HG03558 (cell line): ENCODE measurements at regions not wholly inside any gene's neighbourhood (a gene's known extent, or its start where the extent isn't known, plus 50 kb on each side); places are given as distances from the start of the nearest gene placed in this dataset.
"Not testable (repeated sequence)": the region's sequence is repeated elsewhere in the genome, so short reads cannot be mapped to it uniquely, and the experiment has no call there.

Experiments used
- ATAC-seq: cut with Tn5 transposase; IDR thresholded peaks from one replicate; pipeline ENCODE4 v1.9.1; 2021; ENCODE audit warnings: moderate number of reproducible peaks; ENCODE audit not compliant: unreplicated experiment; ENCODE audit errors: extremely low read depth

DNA sequence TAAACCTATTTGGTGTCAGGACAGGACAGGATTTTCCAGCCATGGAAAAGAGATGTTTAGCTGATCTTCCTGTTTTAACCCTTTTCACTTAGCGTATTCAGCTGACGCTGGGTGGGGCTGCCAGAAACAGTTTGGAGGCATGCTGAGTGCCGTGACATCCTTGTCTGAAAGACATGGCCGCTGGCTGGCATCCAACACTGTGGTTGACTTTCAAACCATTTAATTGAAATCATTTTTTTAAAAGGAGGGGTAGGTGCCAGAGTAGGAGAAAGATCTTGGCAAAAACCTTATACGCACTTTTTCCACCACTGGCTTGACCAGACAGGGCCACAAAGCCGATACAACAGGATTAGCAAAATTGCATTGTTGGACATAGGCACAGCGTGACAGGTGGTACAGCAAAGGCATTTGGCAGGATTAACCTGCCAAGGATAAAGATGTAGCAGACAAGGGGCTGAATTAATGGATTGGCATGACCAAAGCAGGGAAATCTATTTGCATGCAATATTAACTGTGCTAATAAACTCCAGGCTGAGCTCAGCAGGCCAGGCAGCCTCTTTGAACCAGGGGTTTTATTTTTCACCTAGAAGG lies 131.8 kb upstream of the TOPAZ1 start:
- ATAC-seq, result no peak

DNA sequence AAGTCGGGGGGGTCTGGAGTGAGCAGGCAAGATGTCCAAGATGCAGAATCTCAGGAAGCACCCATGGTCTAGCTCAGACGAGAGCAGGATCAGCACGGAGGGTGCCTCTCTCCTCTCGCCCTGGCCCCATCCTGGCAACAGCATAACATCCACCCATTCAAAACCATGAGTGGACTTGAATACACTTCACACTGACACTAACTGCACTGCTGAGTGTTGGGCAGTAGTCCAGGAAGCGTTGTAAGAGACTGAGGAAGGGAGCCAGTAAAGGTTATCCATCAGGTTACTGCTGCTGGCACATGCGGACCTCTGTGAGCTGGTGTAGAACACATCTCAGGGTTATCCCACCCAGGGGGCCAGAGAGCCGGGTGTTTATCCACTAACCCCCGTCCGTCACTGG lies 131.0 kb upstream of the TOPAZ1 start:
- ATAC-seq, result no peak

DNA sequence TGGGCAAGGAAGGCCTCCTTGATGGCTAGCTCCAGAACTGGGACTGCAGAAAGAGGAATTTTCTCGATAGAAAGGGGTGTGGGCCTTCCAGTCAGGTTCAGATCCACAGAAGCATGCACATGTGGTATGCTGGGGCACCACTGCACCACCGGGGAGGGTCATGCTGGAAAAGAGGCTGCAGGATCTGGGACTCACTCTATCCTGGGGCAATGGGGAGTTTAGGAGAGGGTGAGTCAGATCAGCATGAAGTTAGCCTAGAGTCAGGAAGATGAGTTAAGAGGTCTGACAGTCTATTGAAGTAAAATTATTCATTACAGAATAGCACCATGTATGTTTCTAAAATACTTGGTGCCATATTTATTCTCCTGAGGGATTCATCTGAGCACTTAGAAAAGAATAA lies 130.2 kb upstream of the TOPAZ1 start:
- no peak for ATAC-seq

DNA sequence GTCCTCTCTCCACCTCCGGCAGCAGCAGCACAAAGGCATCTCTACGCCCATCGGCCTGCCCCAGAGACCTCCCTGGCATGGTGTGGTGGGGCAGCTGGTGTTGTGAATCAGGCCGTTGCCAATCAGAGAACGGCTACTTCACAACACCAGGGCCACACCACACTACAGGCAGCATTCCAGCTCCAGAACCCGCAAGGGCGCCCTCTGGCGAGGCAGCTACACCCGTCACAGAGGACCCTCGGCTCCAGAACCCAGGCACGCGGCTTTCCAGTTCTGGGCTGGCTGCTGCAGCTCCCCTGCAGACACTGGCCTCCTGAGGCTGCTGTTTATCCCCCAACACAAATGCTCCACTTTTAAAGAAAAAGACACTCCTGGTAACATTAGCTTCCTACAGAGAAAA lies 127.5 kb upstream of the TOPAZ1 start:
- ATAC-seq, result no peak

DNA sequence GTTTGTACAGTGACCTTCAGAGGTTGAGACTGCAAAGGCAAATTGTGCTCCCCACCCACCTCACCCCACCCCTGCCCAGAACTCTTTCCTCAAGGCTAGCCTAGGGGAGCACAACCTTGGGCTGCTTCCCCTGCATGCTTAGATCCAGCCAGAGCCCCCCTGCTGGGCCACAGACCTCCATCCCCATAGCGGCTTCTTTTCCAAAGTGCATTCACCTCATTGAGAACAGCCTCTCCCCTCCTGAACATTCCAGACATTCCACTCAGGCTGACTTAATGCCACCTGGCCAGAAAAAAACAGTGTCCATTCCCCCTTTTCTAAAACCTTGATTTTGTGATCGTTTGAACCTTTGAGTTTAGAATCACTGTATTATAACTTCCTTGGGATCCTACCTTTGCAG lies 124.4 kb upstream of the TOPAZ1 start:
- ATAC-seq, result no peak

DNA sequence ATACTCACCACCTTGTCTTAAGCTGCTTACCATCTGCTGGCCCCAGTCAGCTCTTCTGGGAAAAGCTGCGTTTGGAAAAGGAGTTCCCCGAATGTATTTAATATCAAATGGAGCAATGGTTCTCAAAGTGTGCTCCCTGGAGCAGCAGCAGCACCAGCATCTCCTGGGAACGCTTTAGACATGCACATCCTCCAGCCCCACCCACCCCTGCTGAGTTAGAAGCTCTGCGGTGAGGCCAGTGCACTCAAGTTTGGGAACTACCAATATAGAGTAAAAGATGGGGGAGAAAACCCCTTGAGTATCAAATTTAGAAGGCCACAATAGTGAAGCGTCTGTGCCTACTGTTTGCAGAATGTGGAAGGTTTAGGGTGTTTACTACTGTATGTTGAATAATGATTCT lies 124.0 kb upstream of the TOPAZ1 start:
- no peak for ATAC-seq

DNA sequence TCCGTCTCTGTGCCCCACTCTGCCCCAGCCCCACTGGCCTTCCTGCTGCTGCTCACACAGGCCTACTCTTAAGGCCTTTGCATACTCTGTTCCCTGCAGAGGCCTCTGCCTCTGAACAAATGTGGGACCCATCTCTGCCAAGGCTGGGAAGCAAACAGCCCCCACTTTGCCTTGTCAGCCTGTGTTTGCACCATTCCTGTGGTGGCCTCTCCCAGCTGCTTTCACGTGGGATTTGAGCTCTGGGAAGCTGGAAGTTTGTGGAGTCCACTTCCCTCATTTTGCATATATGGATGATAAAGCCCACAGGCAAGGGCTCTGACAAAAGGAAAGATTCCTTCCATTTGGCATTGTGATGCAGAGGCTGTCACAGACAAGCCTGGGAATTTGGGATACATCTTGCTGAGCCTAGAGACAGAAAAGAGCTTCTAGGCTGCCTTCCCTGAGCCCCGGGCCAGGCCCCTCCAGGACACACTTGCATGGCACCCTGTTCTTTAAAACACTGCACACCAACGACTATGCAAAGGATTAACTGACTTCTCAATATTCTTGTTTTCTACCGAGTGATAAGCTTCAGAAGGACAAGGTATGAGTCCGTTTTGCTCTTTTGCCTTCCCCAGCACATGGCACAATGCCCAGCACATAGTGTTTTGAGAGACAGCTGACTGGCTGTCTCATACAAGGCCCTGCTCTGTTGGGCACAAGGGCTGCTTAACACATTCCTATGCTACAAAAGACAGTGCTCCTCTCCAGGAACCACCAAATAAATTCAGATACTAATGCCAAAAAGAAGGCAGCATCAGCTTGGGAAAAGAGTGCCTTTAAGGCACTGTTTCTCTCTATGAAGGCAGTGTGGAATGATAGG lies 120.7 kb upstream of the TOPAZ1 start:
- ATAC-seq, result no peak

DNA sequence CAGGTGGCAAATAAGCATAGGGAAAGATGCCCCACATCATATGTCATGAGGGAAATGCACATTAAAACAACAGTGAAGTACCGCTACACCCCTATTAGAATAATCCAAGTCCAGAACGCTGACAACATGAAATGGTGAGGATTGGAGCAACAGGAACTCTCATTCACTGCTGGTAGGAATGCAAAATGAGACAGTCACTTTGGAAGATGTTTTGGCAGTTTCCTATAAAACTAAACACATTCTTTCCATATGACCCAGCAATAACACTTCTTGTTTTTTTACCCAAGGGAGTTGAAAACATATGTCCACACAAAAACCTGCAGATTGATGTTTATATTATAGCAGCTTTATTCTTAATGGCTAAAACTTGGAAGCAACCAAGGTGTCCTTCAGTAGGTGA lies 116.4 kb upstream of the TOPAZ1 start:
- no peak for ATAC-seq

DNA sequence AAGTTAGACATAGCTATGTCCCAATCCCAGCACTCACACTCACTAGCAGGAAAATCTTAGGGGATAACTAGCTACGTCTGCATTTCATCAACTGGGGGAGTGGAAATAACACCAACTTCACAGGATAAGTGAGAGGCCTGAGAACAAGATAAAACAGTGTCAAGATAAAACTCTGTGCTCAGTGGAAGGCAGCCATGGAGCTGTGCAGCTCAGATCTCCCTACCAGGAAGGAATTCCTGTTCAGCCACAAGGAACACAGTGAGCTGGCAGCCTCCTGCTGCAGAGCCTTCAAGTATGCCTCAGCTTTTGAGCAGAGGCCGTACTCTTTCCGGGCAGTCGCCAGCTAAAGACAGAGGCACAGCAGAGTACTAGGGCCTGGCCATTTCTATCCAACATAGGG lies 115.8 kb upstream of the TOPAZ1 start:
- no peak for ATAC-seq

DNA sequence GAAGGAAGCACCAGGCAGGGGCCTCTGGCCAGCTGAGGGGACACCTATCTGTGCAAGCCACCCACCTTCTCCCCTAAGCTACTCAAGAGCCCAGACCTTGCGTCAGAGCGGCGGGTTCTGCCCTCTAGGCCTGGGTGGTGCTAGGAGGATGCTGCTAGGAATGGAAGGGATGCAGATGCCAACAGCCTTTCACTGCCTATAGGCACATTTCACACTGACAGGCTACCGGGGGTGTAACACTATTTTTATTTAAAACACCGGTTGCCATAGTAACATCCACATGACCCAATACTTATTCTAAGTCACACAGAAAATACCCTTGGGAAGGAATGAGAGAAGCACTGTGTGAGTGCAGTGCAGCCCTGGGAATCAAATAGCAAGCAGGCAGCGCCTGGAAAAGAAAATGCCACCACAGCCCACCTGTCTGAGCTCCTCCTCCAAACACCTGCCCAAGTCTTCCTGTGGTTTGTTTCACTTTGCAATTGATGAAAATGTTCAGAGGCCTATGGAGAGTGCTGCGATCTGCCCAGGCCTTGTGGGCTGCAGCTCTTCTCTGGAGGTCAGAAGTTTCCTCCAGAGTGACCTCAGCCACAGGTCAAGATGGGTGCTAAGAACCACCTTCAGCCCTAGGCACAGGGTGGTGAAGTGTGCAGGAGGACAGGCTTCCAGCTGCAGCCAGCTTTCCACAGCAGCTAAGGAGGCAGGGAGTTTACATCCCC lies 113.5 kb upstream of the TOPAZ1 start:
- ATAC-seq, result no peak

DNA sequence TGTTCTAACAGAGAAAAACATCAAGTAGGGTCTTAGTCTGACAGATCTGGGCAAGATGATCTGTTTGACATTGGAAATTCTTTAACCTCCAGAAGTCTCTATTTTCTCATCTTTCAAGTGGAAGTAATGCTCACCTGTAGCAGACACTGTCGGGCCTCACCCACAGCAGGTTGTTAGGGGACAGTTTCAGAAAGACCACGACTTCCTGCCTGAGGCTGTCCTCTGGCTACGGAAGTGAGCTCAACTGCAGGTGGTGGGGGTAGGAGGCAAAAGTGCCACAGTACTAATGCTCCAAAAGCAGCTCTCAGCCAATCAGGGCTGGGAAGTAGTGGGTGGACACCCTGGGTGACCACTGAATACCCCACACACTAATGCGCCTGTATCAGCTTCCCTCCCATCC lies 111.4 kb upstream of the TOPAZ1 start:
- ATAC-seq, result no peak

DNA sequence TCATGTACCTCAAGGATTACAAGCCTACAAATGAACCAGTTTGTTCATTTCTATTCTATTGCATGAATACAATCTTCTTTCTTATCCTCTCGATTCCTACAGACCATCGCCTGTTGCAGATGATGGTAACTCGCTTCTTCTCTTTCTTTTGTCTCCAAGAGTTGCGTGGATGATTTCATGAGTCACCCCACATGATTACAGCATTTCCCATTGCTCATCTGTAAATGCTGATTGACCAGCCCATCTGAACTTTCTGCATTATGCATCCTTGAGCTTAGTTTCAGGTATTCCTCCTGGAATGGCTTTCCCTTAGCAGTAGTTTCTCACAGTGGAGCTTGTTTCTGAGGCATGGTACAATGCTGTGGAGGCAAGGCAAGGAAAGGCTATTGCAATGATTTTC lies 109.6 kb upstream of the TOPAZ1 start:
- no peak for ATAC-seq

DNA sequence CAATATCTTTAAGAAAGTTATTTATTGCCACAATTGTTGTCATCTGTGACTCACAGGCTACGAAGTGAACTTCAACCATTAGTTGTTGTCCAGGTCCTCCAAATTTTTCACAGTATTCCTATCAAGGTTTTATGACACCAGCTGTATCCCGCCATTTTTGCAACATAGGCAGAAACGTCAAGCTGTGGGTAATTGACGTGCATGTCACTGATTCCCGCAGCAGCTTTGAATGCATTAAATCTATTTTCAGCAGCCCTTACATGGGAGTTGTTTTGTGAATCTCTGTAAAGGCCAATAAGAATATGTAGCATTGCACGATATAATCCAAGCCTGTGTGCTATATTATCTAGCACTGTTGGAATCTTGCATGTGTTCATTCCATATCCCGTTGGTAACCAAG lies 109.1 kb upstream of the TOPAZ1 start:
- no peak for ATAC-seq

DNA sequence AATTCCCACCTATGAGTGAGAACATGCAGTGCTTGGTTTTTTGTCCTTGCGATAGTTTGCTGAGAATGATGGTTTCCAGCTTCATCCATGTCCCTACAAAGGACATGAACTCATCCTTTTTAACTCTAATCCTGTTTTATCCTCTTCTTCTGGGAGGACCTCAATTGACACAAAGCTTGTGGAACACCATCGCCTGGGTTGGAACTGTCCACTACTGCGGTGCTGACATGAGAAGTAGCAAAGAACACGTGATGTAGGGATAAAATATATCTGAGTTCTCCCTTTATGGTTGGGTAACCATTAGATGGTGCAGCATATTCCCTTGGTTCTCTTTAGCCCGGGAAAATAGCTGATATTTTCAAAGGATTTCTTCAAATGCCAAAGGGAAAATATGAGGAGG lies 105.3 kb upstream of the TOPAZ1 start:
- no peak for ATAC-seq

DNA sequence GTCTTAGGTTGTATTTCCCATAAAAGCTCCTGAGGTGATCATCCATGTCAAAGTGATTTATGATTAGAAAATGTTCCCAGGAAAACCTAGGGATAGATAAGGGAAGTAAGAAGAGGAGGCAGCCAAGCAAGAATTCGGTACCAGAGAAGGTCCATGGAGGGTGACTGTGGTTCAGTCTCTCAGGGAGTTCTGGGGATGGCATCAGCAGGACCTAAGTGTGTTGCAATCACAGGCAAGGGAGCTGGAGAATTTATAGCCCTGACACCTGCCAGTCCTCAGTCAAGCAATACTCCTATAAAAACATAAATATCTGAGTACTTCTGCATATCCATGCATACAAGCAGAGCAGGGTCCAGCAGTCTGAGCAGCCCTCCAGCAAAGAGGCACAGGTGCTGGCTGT lies 95.6 kb upstream of the TOPAZ1 start:
- ATAC-seq, result no peak

DNA sequence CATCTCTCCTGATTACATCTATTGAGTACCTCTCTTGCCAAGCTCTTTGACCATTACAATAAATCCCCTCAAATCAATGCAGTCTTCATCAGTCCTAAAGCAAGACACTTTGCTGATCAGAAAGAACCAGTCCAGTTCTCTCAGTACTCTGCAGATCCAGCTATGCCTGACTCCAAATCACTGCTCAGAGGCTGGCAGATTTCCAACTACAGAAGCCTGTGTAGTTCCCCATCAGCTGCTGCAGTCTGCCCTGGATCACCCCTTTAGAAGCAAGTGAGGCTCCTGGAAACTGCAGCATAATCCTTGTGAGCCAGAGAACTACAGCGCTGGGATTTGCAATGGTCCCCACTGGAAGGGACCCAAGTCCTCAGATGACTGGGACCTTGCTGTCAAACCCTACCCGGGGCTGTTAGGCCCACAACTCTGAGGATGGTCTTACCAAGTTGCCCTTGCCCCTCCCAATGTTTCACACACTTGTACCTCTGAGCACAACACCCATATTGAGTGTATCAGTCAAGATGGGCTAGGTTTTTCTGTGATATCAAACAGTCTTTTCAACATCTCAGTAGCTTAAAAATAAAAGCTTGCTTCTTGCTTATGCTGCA lies 81.9 kb upstream of the TOPAZ1 start:
- ATAC-seq, result no peak

DNA sequence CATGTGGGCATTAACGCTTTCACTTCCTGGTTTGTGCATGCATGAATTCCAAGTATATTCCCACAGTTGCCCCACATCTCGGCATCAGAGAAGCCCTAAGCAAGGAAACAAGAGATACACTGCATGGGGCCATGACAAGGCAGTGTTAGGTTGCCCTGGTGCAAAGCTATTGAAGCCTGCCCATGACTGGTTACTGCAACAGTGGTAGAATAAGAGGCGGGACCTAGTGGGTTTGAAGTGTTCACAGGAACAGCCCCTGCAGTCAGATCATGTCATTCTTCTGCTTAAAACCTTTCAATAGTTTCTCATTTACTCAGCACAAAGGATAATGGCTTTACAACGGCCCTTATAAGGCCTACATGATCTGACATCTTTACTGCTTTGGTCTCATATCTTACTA lies 80.9 kb upstream of the TOPAZ1 start:
- no peak for ATAC-seq

DNA sequence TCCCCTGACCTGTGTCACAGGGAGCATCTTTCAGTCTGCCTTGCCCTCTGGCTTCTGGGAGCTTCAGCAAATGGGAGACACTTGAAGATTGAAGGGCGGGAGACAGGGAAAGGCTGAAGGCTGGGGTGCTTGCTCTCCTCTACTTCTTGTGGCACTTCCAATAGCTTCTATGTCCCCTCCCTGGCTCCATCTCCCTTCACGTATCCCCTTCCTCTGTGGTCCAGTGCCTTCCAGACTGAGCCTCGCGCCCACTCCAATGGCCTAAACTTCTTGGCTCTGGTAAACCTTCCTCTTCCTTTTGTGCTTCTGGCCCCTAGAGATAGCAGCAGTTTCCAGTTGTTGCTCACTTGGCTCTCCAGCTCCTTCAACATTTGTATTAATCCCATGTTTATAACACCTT lies 69.8 kb upstream of the TOPAZ1 start:
- ATAC-seq, result no peak

DNA sequence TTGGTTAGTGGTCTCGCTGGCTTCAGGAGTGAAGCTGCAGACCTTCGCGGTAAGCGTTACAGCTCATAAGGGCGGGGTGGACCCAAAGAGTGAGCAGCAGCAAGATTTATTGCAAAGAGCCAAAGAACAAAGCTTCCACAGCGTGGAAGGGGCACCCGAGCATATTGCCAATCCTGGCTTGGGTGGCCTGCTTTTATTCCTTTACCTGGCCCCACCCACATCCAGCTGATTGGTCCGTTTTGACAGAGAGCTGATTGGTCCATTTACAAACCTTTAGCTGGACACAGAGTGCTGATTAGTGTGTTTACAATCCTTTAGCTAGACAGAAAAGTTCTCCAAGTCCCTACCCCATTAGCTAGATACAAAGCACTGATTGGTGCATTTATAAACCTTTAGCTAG lies 69.0 kb upstream of the TOPAZ1 start:
- ATAC-seq, result not testable (repeated sequence)

DNA sequence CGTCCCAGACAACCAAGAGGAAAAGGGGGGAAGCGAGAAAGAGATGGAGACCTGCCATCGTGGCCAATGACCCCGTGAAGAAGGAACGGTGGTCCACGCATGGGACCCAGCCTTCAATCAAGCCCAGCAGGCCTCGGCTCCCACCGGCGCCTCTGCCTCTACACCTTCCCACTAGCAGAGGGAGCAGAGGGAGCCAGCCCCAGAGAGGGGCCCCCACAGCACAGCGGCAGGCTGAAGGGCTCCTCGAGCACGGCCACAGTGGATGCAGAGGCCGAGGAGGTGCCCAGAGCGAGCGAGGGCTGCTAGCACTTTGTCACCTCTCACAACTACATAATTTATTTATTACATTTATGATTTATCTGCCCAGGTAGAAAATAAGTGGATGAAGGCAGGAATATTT lies 68.4 kb upstream of the TOPAZ1 start:
- no peak for ATAC-seq

DNA sequence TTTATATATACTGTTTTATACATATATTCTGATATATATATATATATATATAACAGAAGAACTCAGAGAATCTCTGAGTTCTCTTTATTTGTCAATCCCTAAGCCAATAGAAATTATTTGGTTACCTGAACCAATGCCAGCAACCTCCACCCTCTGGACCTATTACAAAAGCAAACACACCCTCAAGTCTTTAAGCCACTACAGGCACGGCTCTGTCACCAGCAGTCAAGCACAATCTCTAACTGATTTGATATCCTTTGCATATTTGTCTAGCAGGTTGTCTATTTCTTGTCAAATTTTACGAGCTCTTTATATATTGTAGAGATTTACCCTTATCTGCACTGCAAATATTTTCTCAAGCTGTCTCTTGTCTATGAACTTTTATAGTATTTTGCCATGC lies 66.6 kb upstream of the TOPAZ1 start:
- ATAC-seq, result no peak
